ENCODE measurements at regions not wholly inside any gene's neighbourhood (a gene's known extent, or its start where the extent isn't known, plus 50 kb on each side); places are given as distances from the start of the nearest gene placed in this dataset.

GRCh38 chr5:75952291-75952690 is 130.9 kb upstream of the SV2C start:
- DNase-seq (ENCODE audit: low read depth in 1 of 2, low spot score in 1 of 2), result no peak
- no peak for TF ChIP-seq CTCF (IDR thresholded peaks at IDR 0.05; ENCODE audit: low read depth, low read length)
- Histone ChIP-seq H3K36me3 (no peaks in the 10 kb centered on the region), H3K9me3 (ENCODE audit: low read depth) (no peaks in the 10 kb centered on the region), H3K4me1 (ENCODE audit: low read depth) (no peaks in the 10 kb centered on the region), H3K4me3 (no peak overlapping the region), H3K27me3 (no peaks in the 10 kb centered on the region), H3K27ac (no peak overlapping the region)

- H3K4me1 ChIP-seq (ENCODE audit: low read depth), result no peaks in the 10 kb centered on the region
- H3K27me3 ChIP-seq, result no peaks in the 10 kb centered on the region
- H3K4me3 ChIP-seq, result no peak overlapping the region
- no peak for TF ChIP-seq CTCF (IDR thresholded peaks at IDR 0.05; ENCODE audit: low read depth, low read length)
- no peaks in the 10 kb centered on the region for H3K36me3 ChIP-seq
- no peak overlapping the region for H3K27ac ChIP-seq
- DNase-seq (ENCODE audit: low read depth in 1 of 2, low spot score in 1 of 2), result no peak
- no peaks in the 10 kb centered on the region for H3K9me3 ChIP-seq (ENCODE audit: low read depth)
Observed at GRCh38 chr5:75951716-75952115, 131.5 kb upstream of the SV2C start.

- Histone ChIP-seq H3K36me3 (no peaks in the 10 kb centered on the region), H3K9me3 (ENCODE audit: low read depth) (no peaks in the 10 kb centered on the region), H3K4me1 (ENCODE audit: low read depth) (no peaks in the 10 kb centered on the region), H3K27me3 (no peaks in the 10 kb centered on the region), H3K4me3 (no peak overlapping the region), H3K27ac (no peak overlapping the region)
- DNase-seq (ENCODE audit: low read depth in 1 of 2, low spot score in 1 of 2), result no peak
- TF ChIP-seq CTCF (IDR thresholded peaks at IDR 0.05; ENCODE audit: low read depth, low read length), result no peak
Observed at GRCh38 chr5:75951158-75951557, 132.0 kb upstream of the SV2C start.

- no peak overlapping the region for H3K27ac ChIP-seq
- H3K27me3 ChIP-seq, result no peaks in the 10 kb centered on the region
- H3K4me1 ChIP-seq (ENCODE audit: low read depth), result no peaks in the 10 kb centered on the region
- H3K9me3 ChIP-seq (ENCODE audit: low read depth), result no peaks in the 10 kb centered on the region
- no peaks in the 10 kb centered on the region for H3K36me3 ChIP-seq
- H3K4me3 ChIP-seq, result no peak overlapping the region
- no peak for TF ChIP-seq CTCF (IDR thresholded peaks at IDR 0.05; ENCODE audit: low read depth, low read length)
- no peak for DNase-seq (ENCODE audit: low read depth in 1 of 2, low spot score in 1 of 2)
Observed at GRCh38 chr5:75948438-75948837, 134.7 kb upstream of the SV2C start.

- Histone ChIP-seq H3K9me3 (ENCODE audit: low read depth) (no peaks in the 10 kb centered on the region), H3K4me3 (no peak overlapping the region), H3K4me1 (ENCODE audit: low read depth) (no peaks in the 10 kb centered on the region), H3K27ac (no peak overlapping the region), H3K36me3 (no peaks in the 10 kb centered on the region), H3K27me3 (no peaks in the 10 kb centered on the region)
- no peak for TF ChIP-seq CTCF (IDR thresholded peaks at IDR 0.05; ENCODE audit: low read depth, low read length)
- DNase-seq (ENCODE audit: low read depth in 1 of 2, low spot score in 1 of 2), result no peak
Observed at GRCh38 chr5:75940418-75940817, 142.8 kb upstream of the SV2C start.

GRCh38 chr5:75935572-75935971 is 147.6 kb upstream of the SV2C start:
- no peak overlapping the region for H3K27ac ChIP-seq
- H3K27me3 ChIP-seq, result no peaks in the 10 kb centered on the region
- no peaks in the 10 kb centered on the region for H3K4me1 ChIP-seq (ENCODE audit: low read depth)
- no peaks in the 10 kb centered on the region for H3K9me3 ChIP-seq (ENCODE audit: low read depth)
- DNase-seq (ENCODE audit: low read depth in 1 of 2, low spot score in 1 of 2), result no peak
- TF ChIP-seq CTCF (IDR thresholded peaks at IDR 0.05; ENCODE audit: low read depth, low read length), result no peak
- H3K4me3 ChIP-seq, result no peak overlapping the region
- H3K36me3 ChIP-seq, result no peaks in the 10 kb centered on the region

All from cardiac muscle cell (in vitro differentiated cells and primary cell).